ENCODE measurements at regions not wholly inside any gene's neighbourhood (a gene's known extent, or its start where the extent isn't known, plus 50 kb on each side); places are given as distances from the start of the nearest gene placed in this dataset.

- no peak for DNase-seq
- intact Hi-C loops (cut with DNase I; ENCODE audit: low total_unique reads): no loop called here
- 57 to 80% (median 68%) methylated on average over 1 of the region's 1 CpG for whole genome bisulfite sequencing, 5 donors
- no peaks in the 10 kb centered on the region for H3K9me3 ChIP-seq
- H3K4me3 ChIP-seq: no peak overlapping the region
- no peak overlapping the region for H3K27ac ChIP-seq
- H3K27me3 ChIP-seq: no peaks in the 10 kb centered on the region
- peaks cover 0 to 11% (median 5%) of the 10 kb centered on the region in 4 donors for H3K4me1 ChIP-seq
- no peaks in the 10 kb centered on the region for H3K36me3 ChIP-seq
- TF ChIP-seq POLR2A (IDR thresholded peaks at IDR 0.05) (no peak), POLR2AphosphoS5 (IDR thresholded peaks at IDR 0.05) (no peak), EP300 (IDR thresholded peaks at IDR 0.05) (no peak)
Measured at GRCh38 chr9:13715430-13715829, 435.9 kb upstream of the MPDZ start.

GRCh38 chr9:13707612-13708576 is 428.4 kb upstream of the MPDZ start:
- no peak overlapping the region for H3K4me3 ChIP-seq
- H3K27me3 ChIP-seq: no peaks in the 10 kb centered on the region
- no peaks in the 10 kb centered on the region for H3K9me3 ChIP-seq
- WGBS, 5 donors: 70 to 73% (median 72%) methylated on average over 4 of the region's 4 CpGs
- peaks cover 0 to 4% (median 0%) of the 10 kb centered on the region in 4 donors for H3K4me1 ChIP-seq
- no peak overlapping the region for H3K27ac ChIP-seq
- TF ChIP-seq CTCF (IDR thresholded peaks at IDR 0.05): no peak
- TF ChIP-seq EP300 (IDR thresholded peaks at IDR 0.05): no peak
- no peak for TF ChIP-seq POLR2A (IDR thresholded peaks at IDR 0.05)
- no peak for TF ChIP-seq POLR2AphosphoS5 (IDR thresholded peaks at IDR 0.05)
- intact Hi-C loops (cut with DNase I; ENCODE audit: low total_unique reads): no loop called here
- no peak for DNase-seq
- no peaks in the 10 kb centered on the region for H3K36me3 ChIP-seq

DNA sequence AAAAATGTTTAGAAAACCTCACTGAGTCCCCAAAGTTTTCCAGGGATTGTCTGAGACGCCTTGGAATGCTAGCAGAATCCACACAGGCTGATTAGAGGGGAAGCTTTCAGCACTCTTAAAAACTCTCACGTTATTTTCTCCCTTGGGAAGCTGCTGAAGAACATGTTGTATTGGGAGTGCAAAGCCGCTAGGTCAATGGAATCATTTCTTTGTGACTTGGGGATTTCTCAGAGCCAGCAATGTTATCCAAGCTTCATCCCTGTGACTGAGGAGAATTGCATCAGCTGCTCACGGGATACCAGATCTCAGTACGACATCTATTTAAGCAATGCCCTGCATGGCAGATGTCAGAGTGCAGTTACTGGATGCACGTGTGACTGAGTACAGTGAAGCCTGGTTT is 426.4 kb upstream of the MPDZ start:
- intact Hi-C loops (cut with DNase I; ENCODE audit: low total_unique reads): no loop called here
- peak in 1 of 2 donors; percentile 60 for DNase-seq
- H3K36me3 ChIP-seq: no peaks in the 10 kb centered on the region
- WGBS, 5 donors: 39 to 57% (median 56%) methylated on average over 6 of the region's 6 CpGs
- no peak overlapping the region for H3K4me3 ChIP-seq
- no peaks in the 10 kb centered on the region for H3K27me3 ChIP-seq
- H3K27ac ChIP-seq: peak overlapping the region in 2 of 5 donors; percentile 5 to 15
- peaks cover 0 to 4% (median 0%) of the 10 kb centered on the region in 4 donors for H3K4me1 ChIP-seq
- no peaks in the 10 kb centered on the region for H3K9me3 ChIP-seq
- TF ChIP-seq CTCF (IDR thresholded peaks at IDR 0.05): no peak
- peak; percentile 12 to 36 (median 24) for TF ChIP-seq POLR2AphosphoS5 (IDR thresholded peaks at IDR 0.05)

DNA sequence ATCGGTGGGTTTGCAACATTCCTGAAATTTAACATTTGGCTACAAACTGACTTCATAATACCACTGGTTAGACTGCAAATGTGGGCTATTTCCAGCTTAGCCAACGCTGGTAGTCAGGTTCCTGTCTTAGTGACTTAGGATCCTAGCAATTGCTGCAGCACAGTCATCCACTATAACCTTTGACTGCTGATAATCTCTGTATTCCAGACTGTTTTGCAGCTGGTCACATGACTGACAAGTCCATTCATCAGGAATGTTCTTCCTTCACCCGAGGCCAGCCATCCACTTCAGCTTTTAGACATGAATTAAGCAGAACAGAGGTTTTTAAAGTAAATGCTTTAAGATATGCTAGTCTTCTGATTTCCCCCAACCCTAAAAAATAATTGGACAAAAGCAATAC is 425.9 kb upstream of the MPDZ start:
- Histone ChIP-seq H3K27ac (peak overlapping the region in 2 of 5 donors; percentile 5 to 15), H3K27me3 (no peaks in the 10 kb centered on the region), H3K4me1 (peaks cover 0 to 4% (median 0%) of the 10 kb centered on the region in 4 donors), H3K4me3 (no peak overlapping the region), H3K9me3 (no peaks in the 10 kb centered on the region), H3K36me3 (no peaks in the 10 kb centered on the region)
- intact Hi-C loops (cut with DNase I; ENCODE audit: low total_unique reads): no loop called here
- DNase-seq: no peak
- 49 to 66% (median 60%) methylated on average over 3 of the region's 3 CpGs for WGBS, 5 donors
- no peak for TF ChIP-seq POLR2AphosphoS5 (IDR thresholded peaks at IDR 0.05)
- no peak for TF ChIP-seq CTCF (IDR thresholded peaks at IDR 0.05)
- no peak for TF ChIP-seq POLR2A (IDR thresholded peaks at IDR 0.05)
- TF ChIP-seq EP300 (IDR thresholded peaks at IDR 0.05): no peak

DNA sequence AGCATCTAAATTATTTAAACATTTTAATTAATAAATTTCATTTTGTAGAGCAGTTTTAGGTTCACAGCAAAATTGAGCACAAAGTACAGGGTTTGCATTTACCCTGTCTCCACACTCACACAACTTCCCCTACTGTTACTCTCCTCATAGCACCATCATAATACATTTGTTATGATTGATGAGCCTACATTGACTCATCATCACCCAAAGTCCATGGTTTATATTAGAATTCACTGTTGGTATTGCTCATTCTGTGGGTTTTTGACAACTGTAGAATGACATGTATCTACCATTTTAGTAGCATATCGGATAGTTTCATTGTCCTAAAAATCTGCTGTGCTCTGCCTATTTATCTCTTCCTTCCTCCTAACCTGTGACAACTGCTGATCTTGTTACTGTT is 411.1 kb upstream of the MPDZ start:
- H3K36me3 ChIP-seq: no peaks in the 10 kb centered on the region
- no peak for DNase-seq
- no peak overlapping the region for H3K27ac ChIP-seq
- WGBS, 5 donors: 93 to 100% (median 95%) methylated on average over 1 of the region's 1 CpG
- TF ChIP-seq POLR2A (IDR thresholded peaks at IDR 0.05): no peak
- intact Hi-C loops (cut with DNase I; ENCODE audit: low total_unique reads): no loop called here
- H3K9me3 ChIP-seq: peaks cover 0 to 8% (median 2%) of the 10 kb centered on the region in 4 donors
- no peaks in the 10 kb centered on the region for H3K4me1 ChIP-seq
- H3K27me3 ChIP-seq: no peaks in the 10 kb centered on the region
- no peak overlapping the region for H3K4me3 ChIP-seq

All from stomach (tissue), 8 donors.